Hepatocyte (in vitro differentiated cells): ENCODE measurements at regions not wholly inside any gene's neighbourhood (a gene's known extent, or its start where the extent isn't known, plus 50 kb on each side); places are given as distances from the start of the nearest gene placed in this dataset.

Experiments
- DNase-seq: peaks from one replicate; pipeline ENCODE4 v3.0.0-alpha.2; 2016; ENCODE audit warnings: low spot score
- H2AFZ ChIP-seq: fragments of 200-600 bp; sonication (generic); 2 replicates; pipeline ENCODE4 v1.6.0; 2016; ENCODE audit warnings: antibody characterized with exemption, mild to moderate bottlenecking
- H3K27ac ChIP-seq: fragments of 200-600 bp; sonication (generic); 2 replicates; pipeline ENCODE4 v1.5.1; 2016; ENCODE audit warnings: mild to moderate bottlenecking
- H3K27me3 ChIP-seq: fragments of 200-600 bp; sonication (generic); 2 replicates; pipeline ENCODE4 v1.6.1; 2016
- H3K36me3 ChIP-seq: fragments of 200-600 bp; sonication (generic); replicated peaks from 2 replicates; pipeline ENCODE4 v1.5.1; 2016; ENCODE audit warnings: low read depth; ENCODE audit not compliant: insufficient read depth
- H3K4me1 ChIP-seq: fragments of 200-600 bp; sonication (generic); 2 replicates; pipeline ENCODE4 v1.5.1; 2016; ENCODE audit warnings: mild to moderate bottlenecking, moderate library complexity; ENCODE audit not compliant: insufficient read depth
- H3K4me2 ChIP-seq: fragments of 200-600 bp; sonication (generic); 2 replicates; pipeline ENCODE4 v1.6.0; 2016
- H3K4me3 ChIP-seq: fragments of 200-600 bp; sonication (generic); 2 replicates; pipeline ENCODE4 v1.5.1; 2016; ENCODE audit warnings: mild to moderate bottlenecking
- H3K79me2 ChIP-seq: fragments of 200-600 bp; sonication (generic); 2 replicates; pipeline ENCODE4 v1.6.0; 2017; ENCODE audit warnings: mild to moderate bottlenecking
- H3K9me2 ChIP-seq: fragments of 200-600 bp; sonication (generic); replicated peaks from 2 replicates; pipeline ENCODE4 v1.6.0; 2017; ENCODE audit warnings: mild to moderate bottlenecking; ENCODE audit not compliant: insufficient read depth
- H3K9me3 ChIP-seq: fragments of 200-600 bp; sonication (generic); 2 replicates; pipeline ENCODE4 v1.5.1; 2016; ENCODE audit warnings: low read depth, mild to moderate bottlenecking
- H4K20me1 ChIP-seq: fragments of 200-600 bp; sonication (generic); 2 replicates; pipeline ENCODE4 v1.6.0; 2016; ENCODE audit warnings: mild to moderate bottlenecking; ENCODE audit not compliant: insufficient read depth, poor library complexity, severe bottlenecking
- EZH2 ChIP-seq: fragments of 200-600 bp; sonication (generic); IDR thresholded peaks from 2 replicates; pipeline ENCODE4 v1.6.1; 2016; ENCODE audit warnings: antibody characterized with exemption, mild to moderate bottlenecking, borderline replicate concordance
- EZH2phosphoT487 ChIP-seq: fragments of 200-600 bp; sonication (generic); IDR thresholded peaks from one replicate; pipeline ENCODE4 v1.6.1; 2018; ENCODE audit warnings: antibody characterized with exemption, mild to moderate bottlenecking, low read depth, moderate library complexity; ENCODE audit not compliant: unreplicated experiment, severe bottlenecking
- WGBS: methylation state at CpG from one replicate; pipeline ENCODE4 v1.1.6; 2016; ENCODE audit warnings: low lambda C conversion rate; ENCODE audit errors: missing lambda C conversion rate; 5-methylcytosine and 5-hydroxymethylcytosine counted together
- TF ChIP-seq, protein P1 (sequence below): fragments of 200-600 bp; sonication (generic); IDR thresholded peaks from 2 replicates; pipeline ENCODE4 v1.5.1; 2016; ENCODE audit warnings: antibody characterized with exemption, mild to moderate bottlenecking; ENCODE audit not compliant: poor library complexity

DNA sequence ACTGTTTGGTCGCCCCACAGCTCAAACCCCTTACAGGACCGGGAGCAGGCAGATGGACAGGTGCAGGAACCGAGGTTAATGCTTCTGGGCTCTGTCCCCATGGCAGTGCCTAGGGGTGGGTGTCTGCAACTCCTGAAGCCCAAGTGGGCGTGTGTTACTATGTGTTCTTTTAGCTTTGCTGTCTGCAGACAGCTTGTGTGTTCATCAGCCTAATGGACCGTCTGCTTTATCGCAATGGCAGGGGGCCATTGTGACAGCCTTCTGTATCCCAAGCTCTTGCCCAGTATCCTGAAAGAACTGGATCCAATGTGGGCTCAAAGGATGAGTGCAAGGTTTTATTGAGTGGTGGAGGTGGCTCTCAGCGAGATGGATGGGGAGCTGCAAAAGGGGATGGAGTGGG is 266.7 kb downstream of the CSNK1G3 start:
- no peaks in the 10 kb centered on the region for H3K36me3 ChIP-seq
- no peaks in the 10 kb centered on the region for H3K27me3 ChIP-seq
- H3K4me1 ChIP-seq: no peaks in the 10 kb centered on the region
- DNase-seq: no peak
- H3K9me3 ChIP-seq: no peaks in the 10 kb centered on the region
- no peak overlapping the region for H3K4me3 ChIP-seq
- no peak overlapping the region for H3K4me2 ChIP-seq
- H3K27ac ChIP-seq: no peak overlapping the region
- no peaks in the 10 kb centered on the region for H4K20me1 ChIP-seq
- H3K79me2 ChIP-seq: no peaks in the 10 kb centered on the region
- TF ChIP-seq, protein P1, sequence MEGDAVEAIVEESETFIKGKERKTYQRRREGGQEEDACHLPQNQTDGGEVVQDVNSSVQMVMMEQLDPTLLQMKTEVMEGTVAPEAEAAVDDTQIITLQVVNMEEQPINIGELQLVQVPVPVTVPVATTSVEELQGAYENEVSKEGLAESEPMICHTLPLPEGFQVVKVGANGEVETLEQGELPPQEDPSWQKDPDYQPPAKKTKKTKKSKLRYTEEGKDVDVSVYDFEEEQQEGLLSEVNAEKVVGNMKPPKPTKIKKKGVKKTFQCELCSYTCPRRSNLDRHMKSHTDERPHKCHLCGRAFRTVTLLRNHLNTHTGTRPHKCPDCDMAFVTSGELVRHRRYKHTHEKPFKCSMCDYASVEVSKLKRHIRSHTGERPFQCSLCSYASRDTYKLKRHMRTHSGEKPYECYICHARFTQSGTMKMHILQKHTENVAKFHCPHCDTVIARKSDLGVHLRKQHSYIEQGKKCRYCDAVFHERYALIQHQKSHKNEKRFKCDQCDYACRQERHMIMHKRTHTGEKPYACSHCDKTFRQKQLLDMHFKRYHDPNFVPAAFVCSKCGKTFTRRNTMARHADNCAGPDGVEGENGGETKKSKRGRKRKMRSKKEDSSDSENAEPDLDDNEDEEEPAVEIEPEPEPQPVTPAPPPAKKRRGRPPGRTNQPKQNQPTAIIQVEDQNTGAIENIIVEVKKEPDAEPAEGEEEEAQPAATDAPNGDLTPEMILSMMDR: no peak
- no peak for TF ChIP-seq EZH2
- 95% methylated on average over 7 of the region's 7 CpGs for WGBS
- H2AFZ ChIP-seq: no peak overlapping the region
- H3K9me2 ChIP-seq: no peaks in the 10 kb centered on the region

DNA sequence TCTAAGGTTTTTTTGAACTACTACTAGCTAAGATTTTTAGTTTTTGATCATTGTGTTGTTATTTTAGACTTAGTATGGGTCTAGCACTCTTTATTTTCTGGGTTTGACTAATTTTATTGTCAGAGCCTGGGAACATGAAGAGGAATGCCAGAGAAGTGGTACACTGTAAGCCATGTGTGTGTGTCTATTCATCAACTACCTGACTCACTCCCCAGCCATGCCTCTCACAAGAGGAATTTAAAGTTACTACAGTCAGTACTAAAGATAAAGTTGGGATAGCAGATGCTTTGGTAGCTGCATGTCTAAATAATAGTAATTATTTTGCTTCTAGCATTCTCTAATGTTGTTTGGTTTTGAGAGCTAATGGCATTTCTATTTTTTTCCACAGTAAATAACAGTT is 264.8 kb downstream of the CSNK1G3 start:
- Histone ChIP-seq H3K9me3 (no peaks in the 10 kb centered on the region), H3K4me3 (no peak overlapping the region), H3K79me2 (no peaks in the 10 kb centered on the region), H3K36me3 (no peaks in the 10 kb centered on the region), H4K20me1 (no peaks in the 10 kb centered on the region), H2AFZ (no peak overlapping the region), H3K4me1 (no peaks in the 10 kb centered on the region), H3K27me3 (no peaks in the 10 kb centered on the region), H3K27ac (no peak overlapping the region), H3K4me2 (no peak overlapping the region), H3K9me2 (no peaks in the 10 kb centered on the region)
- DNase-seq: no peak
- no peak for TF ChIP-seq EZH2phosphoT487
- TF ChIP-seq, protein P1: no peak
- TF ChIP-seq EZH2: no peak

DNA sequence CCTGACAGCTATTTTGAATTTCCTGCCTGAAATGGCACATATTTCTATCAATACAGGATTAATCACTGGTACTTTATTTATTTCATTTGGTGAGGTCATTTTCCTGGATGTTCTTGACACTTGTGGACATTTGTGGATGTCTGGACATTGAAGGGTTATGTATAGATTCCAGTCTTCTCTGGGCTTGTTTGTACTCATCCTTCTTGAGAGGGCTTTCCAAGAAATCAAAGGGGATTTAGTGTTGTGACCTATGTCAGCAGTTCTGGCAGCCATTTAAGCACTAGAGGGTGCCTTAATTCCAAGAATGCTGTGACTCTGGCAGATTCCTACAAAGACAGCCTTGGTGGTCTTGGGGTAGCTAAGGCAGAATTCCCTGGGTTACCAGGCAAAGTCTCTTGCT is 259.7 kb downstream of the CSNK1G3 start:
- H3K4me1 ChIP-seq: no peaks in the 10 kb centered on the region
- H3K4me2 ChIP-seq: no peak overlapping the region
- no peaks in the 10 kb centered on the region for H3K79me2 ChIP-seq
- H3K27me3 ChIP-seq: no peaks in the 10 kb centered on the region
- no peak overlapping the region for H3K27ac ChIP-seq
- no peak for DNase-seq
- TF ChIP-seq, protein P1: no peak
- no peak for TF ChIP-seq EZH2
- TF ChIP-seq EZH2phosphoT487: no peak
- no peak overlapping the region for H3K4me3 ChIP-seq
- no peaks in the 10 kb centered on the region for H3K9me3 ChIP-seq
- H3K36me3 ChIP-seq: no peaks in the 10 kb centered on the region
- H2AFZ ChIP-seq: no peak overlapping the region
- H4K20me1 ChIP-seq: no peaks in the 10 kb centered on the region
- H3K9me2 ChIP-seq: no peaks in the 10 kb centered on the region

DNA sequence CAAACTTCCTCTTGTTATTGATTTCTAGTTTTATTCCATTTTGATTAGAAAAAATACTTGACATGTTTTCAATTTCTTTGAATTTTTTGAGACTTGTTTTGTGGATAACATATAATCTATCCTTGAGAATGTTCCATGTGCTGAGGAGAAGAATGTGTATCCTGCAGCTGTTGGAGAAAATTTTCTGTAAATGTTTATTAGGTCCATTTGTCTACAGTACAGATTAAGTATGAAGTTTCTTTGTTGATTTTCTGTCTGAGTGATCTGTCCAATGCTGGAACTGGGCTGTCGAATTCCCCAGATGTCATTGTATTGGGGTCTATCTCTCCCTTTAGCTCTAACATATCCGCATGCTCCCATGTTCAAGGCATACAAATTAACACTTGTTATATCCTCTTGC is 251.2 kb downstream of the CSNK1G3 start:
- Histone ChIP-seq H3K27me3 (no peaks in the 10 kb centered on the region), H3K79me2 (no peaks in the 10 kb centered on the region), H3K36me3 (no peaks in the 10 kb centered on the region), H3K4me3 (no peak overlapping the region), H2AFZ (no peak overlapping the region), H4K20me1 (no peaks in the 10 kb centered on the region), H3K9me3 (peaks cover 5% of the 10 kb centered on the region), H3K27ac (no peak overlapping the region), H3K4me1 (no peaks in the 10 kb centered on the region), H3K9me2 (no peaks in the 10 kb centered on the region), H3K4me2 (no peak overlapping the region)
- TF ChIP-seq, protein P1: no peak
- TF ChIP-seq EZH2phosphoT487 (no peak), EZH2 (no peak)
- DNase-seq: no peak
- WGBS: 95% methylated on average over 2 of the region's 2 CpGs
